Type B pancreatic cell (in vitro differentiated cells): ENCODE measurements at regions not wholly inside any gene's neighbourhood (a gene's known extent, or its start where the extent isn't known, plus 50 kb on each side); places are given as distances from the start of the nearest gene placed in this dataset.

Experiments used
- DNase-seq: peaks from one replicate; pipeline ENCODE4 v3.0.0; 2021; ENCODE audit warnings: mixed read lengths; ENCODE audit not compliant: unreplicated experiment; ENCODE audit errors: extremely low spot score
- H3K27ac Mint-ChIP-seq: 2 replicates; pipeline ENCODE4 v1.8.0; 2021; ENCODE audit warnings: mild to moderate bottlenecking, mixed read lengths
- H3K27me3 Mint-ChIP-seq: 2 replicates; pipeline ENCODE4 v1.8.0; 2021; ENCODE audit warnings: mixed read lengths
- H3K36me3 Mint-ChIP-seq: 2 replicates; pipeline ENCODE4 v1.8.0; 2021; ENCODE audit warnings: mixed read lengths
- H3K4me1 Mint-ChIP-seq: one replicate; pipeline ENCODE4 v1.8.0; 2021; ENCODE audit warnings: mixed read lengths; ENCODE audit not compliant: unreplicated experiment
- H3K4me3 Mint-ChIP-seq: 2 replicates; pipeline ENCODE4 v1.8.0; 2021; ENCODE audit warnings: mild to moderate bottlenecking, mixed read lengths
- H3K9me3 Mint-ChIP-seq: 2 replicates; pipeline ENCODE4 v1.8.0; 2021; ENCODE audit warnings: mixed read lengths
- TF ChIP-seq, protein P1 (sequence below): fragments of 200-600 bp; sonication (generic); conservative IDR thresholded peaks from 2 replicates; pipeline ENCODE4 v1.5.0; 2021; ENCODE audit warnings: antibody characterized with exemption, mild to moderate bottlenecking

DNA sequence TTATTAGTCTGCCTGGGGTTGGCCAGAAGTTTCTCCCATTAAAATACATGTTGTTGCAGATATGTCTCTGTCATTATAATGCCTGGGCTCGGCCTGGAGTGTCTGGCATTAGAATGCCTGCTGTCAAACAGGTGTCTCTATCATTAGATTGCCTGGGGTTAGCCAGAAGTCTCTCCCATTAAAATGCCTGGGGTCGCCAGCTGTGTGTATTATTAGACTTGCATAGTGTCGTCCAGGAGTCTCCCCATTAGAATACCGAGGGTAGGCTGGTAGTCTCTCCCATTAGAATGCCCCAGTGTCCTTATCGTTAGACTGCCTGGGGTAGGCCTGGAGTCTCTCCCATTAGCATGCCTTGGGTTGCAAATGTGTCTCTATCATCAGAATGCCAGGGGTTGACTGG lies 2270.8 kb downstream of the TP53TG3F start:
- Mint-ChIP-seq H3K9me3 (peaks cover 33% of the 10 kb centered on the region), H3K4me3 (no peak overlapping the region), H3K27me3 (no peaks in the 10 kb centered on the region), H3K27ac (no peak overlapping the region), H3K4me1 (no peaks in the 10 kb centered on the region), H3K36me3 (no peaks in the 10 kb centered on the region)
- DNase-seq: no peak
- TF ChIP-seq, protein P1, sequence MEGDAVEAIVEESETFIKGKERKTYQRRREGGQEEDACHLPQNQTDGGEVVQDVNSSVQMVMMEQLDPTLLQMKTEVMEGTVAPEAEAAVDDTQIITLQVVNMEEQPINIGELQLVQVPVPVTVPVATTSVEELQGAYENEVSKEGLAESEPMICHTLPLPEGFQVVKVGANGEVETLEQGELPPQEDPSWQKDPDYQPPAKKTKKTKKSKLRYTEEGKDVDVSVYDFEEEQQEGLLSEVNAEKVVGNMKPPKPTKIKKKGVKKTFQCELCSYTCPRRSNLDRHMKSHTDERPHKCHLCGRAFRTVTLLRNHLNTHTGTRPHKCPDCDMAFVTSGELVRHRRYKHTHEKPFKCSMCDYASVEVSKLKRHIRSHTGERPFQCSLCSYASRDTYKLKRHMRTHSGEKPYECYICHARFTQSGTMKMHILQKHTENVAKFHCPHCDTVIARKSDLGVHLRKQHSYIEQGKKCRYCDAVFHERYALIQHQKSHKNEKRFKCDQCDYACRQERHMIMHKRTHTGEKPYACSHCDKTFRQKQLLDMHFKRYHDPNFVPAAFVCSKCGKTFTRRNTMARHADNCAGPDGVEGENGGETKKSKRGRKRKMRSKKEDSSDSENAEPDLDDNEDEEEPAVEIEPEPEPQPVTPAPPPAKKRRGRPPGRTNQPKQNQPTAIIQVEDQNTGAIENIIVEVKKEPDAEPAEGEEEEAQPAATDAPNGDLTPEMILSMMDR: no peak

DNA sequence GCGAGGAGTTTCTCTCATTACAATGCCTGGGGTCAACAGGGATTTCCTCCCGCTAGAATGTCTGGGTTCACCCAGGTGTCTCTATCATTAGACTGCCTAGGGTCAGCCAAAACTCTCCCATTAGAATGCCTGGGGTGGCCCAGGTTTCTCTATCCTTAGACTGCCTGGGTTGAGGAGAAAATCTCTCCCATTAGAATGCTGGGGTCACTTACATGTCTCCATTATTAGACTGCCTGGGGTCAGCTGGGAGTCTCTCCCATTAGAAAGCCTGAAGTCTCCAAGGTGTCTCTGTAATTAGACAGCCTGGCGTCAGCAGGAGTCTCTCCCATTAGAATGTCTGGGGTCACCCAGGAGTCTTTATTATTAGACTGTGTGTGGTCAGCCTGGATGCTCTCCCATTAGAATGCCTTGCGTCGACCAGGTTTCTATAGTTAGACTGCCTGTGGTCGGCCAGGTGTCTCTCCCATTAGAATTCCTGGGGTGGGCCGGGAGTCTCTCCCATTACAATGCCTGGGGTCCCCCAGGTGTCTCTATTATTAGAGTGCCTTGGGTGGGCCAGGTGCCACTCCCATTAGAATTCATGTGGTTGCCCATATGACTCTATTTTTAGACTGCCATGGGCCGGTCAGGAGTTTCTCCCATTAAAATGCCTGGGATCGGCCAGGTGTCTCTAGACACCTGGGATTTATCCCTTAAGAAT lies 2272.1 kb downstream of the TP53TG3F start:
- H3K27ac Mint-ChIP-seq: no peak overlapping the region
- TF ChIP-seq, protein P1: no peak
- H3K9me3 Mint-ChIP-seq: peaks cover 33% of the 10 kb centered on the region
- DNase-seq: no peak
- H3K36me3 Mint-ChIP-seq: no peaks in the 10 kb centered on the region
- H3K4me3 Mint-ChIP-seq: no peak overlapping the region
- no peaks in the 10 kb centered on the region for H3K4me1 Mint-ChIP-seq
- no peaks in the 10 kb centered on the region for H3K27me3 Mint-ChIP-seq

DNA sequence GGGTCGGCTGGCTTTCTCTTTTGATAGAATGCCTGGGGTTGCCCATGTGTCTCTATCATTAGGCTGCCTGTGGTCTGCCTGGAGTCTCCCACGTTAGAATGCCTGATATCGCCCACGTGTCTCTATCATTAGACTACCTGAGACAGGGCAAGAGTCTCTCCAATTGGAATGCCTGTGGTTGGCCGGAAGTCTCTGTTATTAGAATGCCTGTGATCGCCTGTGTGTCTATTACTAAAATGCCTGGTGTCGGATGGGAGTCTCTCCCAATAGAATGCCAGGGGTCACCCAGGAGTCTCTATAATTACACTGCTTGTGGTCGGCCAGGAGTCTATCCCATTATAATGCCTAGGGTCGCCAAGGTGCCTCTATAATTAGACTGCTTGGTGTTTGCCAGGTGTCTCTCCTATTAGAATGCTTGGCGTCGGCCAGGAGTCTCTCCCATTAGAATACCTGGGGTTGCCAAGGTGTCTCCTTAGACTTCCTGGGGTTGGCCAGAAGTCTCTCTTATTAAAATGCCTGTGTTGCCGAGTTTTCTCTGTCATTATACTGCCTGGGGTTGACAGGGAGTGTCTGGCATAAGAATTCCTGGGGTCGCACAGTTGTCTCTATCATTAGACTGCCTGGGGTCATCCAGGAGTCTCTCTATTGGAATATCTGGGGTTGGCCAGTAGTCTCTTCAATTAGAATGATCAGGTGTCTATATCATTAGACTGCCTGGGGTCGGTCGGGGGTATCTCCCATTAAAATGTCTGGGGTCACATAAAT lies 2272.8 kb downstream of the TP53TG3F start:
- Mint-ChIP-seq H3K36me3 (no peaks in the 10 kb centered on the region), H3K27ac (no peak overlapping the region), H3K27me3 (no peaks in the 10 kb centered on the region), H3K9me3 (peaks cover 33% of the 10 kb centered on the region), H3K4me3 (no peak overlapping the region), H3K4me1 (no peaks in the 10 kb centered on the region)
- no peak for DNase-seq
- TF ChIP-seq, protein P1: no peak

DNA sequence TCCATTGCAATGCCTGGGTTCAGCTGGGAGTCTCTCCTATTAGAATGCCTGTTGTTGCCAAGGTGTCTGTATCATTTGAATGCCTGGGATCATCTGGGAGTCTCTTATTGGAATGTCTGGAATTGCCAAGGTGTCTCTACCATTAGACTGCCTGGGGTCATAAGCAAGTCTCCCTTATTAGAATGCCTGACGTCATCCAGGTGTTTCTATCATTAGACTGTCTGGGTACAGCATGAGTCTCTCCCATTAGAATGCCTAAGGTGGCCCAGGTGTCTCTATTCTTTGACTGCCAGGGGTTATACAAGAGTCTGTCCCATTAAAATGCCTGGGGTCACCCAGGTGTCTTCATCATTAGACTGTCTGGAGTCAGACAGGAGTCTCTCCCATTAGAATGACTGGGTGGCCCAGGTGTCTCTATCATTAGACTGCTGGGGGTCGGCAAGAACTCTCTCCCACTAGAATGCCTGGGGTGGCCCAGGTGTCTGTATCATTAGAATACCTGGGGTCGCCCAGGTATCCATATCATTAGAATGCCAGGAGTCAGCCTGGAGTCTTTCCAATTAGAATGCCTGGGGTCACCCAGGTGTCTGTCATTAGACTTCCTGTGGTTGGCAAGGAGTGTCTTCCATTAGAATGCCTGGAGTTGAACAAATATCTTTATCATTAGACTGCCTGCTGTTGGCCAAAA lies 2274.0 kb downstream of the TP53TG3F start:
- Mint-ChIP-seq H3K4me3 (no peak overlapping the region), H3K36me3 (no peaks in the 10 kb centered on the region), H3K4me1 (no peaks in the 10 kb centered on the region), H3K27ac (no peak overlapping the region), H3K27me3 (no peaks in the 10 kb centered on the region), H3K9me3 (peaks cover 34% of the 10 kb centered on the region)
- TF ChIP-seq, protein P1: no peak
- DNase-seq: no peak

DNA sequence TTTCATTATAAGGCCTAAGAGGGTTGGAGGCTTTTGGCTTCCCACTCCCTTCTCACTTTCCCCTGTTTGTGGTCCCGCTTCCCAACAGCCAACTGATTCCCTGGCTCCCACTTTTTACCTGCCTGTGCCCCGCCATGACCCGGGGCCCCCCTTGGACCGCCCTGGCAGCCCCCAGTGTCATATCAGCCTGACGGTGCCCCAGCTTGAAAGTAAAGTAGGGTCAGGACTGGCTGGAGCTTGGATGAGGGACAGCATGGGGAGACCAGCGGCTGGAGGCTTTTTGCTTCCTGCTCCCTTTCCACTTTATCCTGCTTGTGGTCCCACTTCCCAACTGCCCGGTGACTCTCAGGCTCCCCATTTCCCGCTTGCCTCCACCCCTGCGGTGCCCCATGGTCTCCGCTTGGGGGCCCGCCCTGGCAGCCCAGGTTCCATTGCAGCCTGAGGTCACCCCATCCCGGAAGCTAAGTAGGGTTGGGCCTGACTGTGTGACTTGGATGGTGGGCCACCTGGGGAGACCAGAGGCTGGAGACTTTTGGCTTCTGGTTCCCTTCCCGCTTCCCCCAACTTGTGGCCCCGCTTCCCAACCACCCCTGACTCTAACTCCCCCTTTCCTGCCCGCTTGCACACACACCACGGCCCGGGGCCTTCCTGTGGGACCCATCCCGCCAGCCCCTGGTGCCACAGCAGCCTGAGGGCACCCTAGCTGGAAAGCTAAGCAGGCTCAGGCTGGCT lies 2274.7 kb downstream of the TP53TG3F start:
- H3K27ac Mint-ChIP-seq: no peak overlapping the region
- H3K9me3 Mint-ChIP-seq: peaks cover 36% of the 10 kb centered on the region
- TF ChIP-seq, protein P1: no peak
- DNase-seq: no peak
- H3K4me1 Mint-ChIP-seq: no peaks in the 10 kb centered on the region
- H3K4me3 Mint-ChIP-seq: no peak overlapping the region
- no peaks in the 10 kb centered on the region for H3K36me3 Mint-ChIP-seq
- no peaks in the 10 kb centered on the region for H3K27me3 Mint-ChIP-seq
